AG04450 (cell line): ENCODE measurements at regions not wholly inside any gene's neighbourhood (a gene's known extent, or its start where the extent isn't known, plus 50 kb on each side); places are given as distances from the start of the nearest gene placed in this dataset.

Source experiments
- CTCF ChIA-PET: fragments of 300-600, 350-600 bp; formaldehyde crosslinking; extraction: SDS; loops from one replicate; lab custom pipeline; 2022; ENCODE audit warnings: antibody characterized with exemption, inconsistent platforms; lab: Charles Lee
- POLR2A ChIA-PET: fragments of 350-600 bp; formaldehyde crosslinking; extraction: SDS; loops from one replicate; lab custom pipeline; 2021; ENCODE audit warnings: antibody characterized with exemption, inconsistent platforms; lab: Yijun Ruan, JAX
- DNase-seq: peaks from one replicate; pipeline ENCODE4 v3.0.0-alpha.2; 2011; ENCODE audit warnings: low read depth, low spot score
- H3K27ac ChIP-seq: one replicate; pipeline ENCODE4 v1.5.1; 2012; ENCODE audit warnings: low read depth, low read length, control low read depth
- H3K27me3 ChIP-seq: one replicate; pipeline ENCODE4 v1.6.0; 2012; ENCODE audit warnings: low read length; ENCODE audit not compliant: control insufficient read depth, insufficient read depth
- H3K4me3 ChIP-seq: 2 replicates; pipeline ENCODE4 v1.5.1; 2011; ENCODE audit warnings: mild to moderate bottlenecking, low read depth, low read length, control low read depth
- H3K9me3 ChIP-seq: 2 replicates; pipeline ENCODE4 v1.5.1; 2012; ENCODE audit warnings: low read length; ENCODE audit not compliant: control insufficient read depth, insufficient read depth
- TF ChIP-seq, protein P1 (sequence below): IDR thresholded peaks from 2 replicates; pipeline ENCODE4 v1.5.1; 2011; ENCODE audit warnings: low read depth, low read length, control low read depth, inconsistent platforms

DNA sequence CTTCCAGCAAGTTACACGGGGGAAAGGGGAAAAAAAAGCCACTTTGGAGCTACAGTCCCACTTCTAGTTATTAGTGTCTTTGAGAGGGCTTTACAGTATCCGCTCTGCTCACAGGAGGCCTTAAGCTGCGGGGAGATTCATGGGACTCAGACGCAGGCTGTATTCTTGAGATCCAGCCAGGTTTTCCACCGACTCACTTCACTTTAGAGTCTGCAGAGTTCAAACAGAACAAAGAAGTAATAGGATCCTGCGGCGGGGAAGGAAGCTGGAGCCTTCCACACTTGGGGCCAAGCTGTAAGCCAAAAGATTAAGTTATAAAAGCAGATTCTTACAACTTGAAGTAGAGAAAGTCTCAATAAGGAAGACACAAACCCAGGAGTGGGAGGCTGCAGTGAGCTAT lies 60.2 kb upstream of the FAM174B start:
- ChIA-PET CTCF (interaction anchor here (0.6 to 4.1 kb wide), 11 partner anchors 8 to 625 kb away, joined by 3 to 46 read pairs (median 4); no protein-coding TSS in a partner anchor), POLR2A (no interaction called here)
- no peak for DNase-seq
- TF ChIP-seq, protein P1, sequence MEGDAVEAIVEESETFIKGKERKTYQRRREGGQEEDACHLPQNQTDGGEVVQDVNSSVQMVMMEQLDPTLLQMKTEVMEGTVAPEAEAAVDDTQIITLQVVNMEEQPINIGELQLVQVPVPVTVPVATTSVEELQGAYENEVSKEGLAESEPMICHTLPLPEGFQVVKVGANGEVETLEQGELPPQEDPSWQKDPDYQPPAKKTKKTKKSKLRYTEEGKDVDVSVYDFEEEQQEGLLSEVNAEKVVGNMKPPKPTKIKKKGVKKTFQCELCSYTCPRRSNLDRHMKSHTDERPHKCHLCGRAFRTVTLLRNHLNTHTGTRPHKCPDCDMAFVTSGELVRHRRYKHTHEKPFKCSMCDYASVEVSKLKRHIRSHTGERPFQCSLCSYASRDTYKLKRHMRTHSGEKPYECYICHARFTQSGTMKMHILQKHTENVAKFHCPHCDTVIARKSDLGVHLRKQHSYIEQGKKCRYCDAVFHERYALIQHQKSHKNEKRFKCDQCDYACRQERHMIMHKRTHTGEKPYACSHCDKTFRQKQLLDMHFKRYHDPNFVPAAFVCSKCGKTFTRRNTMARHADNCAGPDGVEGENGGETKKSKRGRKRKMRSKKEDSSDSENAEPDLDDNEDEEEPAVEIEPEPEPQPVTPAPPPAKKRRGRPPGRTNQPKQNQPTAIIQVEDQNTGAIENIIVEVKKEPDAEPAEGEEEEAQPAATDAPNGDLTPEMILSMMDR: no peak
- Histone ChIP-seq H3K27ac (peak overlapping the region; percentile 31), H3K27me3 (no peaks in the 10 kb centered on the region), H3K9me3 (no peaks in the 10 kb centered on the region; the same call in 1 of the 2 replicates), H3K4me3 (no peak overlapping the region)

DNA sequence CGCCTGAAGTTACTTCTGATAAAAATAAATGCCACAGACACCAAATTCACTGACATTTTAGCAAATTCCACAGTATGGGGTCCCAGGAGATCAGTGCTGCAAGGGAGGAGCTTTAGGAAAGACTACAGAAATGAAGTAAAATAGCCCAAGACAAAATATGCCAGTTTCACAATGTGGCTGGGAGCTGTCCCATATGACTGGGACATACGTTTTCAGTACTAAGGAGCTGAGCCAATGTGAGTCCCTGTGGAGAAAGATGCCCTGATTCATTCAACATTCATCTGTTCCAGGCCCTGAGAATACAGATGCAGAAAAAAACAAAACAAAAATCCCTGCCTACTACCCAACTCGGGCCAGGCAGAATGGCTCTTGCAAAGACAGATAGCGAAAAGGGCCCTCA lies 63.4 kb upstream of the FAM174B start:
- no peak for DNase-seq
- CTCF ChIA-PET: interaction anchor here (4.1 kb wide), 1 partner anchor 197 kb away, joined by 46 read pairs; no protein-coding TSS in a partner anchor
- Histone ChIP-seq H3K27me3 (peaks cover 2% of the 10 kb centered on the region), H3K9me3 (no peaks in the 10 kb centered on the region), H3K4me3 (no peak overlapping the region), H3K27ac (no peak overlapping the region)
- TF ChIP-seq, protein P1: no peak
- POLR2A ChIA-PET: no interaction called here

DNA sequence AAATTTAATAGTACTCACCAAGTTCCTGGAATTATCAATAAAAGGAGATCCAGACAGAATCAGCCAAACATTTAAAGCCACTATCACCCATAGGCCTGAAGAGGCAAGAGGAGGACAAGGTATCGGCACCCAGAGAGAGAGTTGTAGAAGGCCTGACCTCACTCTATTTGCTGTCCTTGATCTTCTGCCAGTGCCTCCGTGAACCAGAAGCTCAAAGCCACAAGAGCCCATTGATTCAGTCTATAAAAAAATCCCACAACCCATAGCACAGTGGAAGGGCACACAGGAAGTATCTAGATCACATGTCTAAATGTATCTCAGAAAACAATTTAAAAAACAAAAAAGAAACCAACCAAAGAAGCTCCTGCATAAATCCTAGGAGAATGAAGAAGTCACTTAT lies 68.6 kb upstream of the FAM174B start:
- DNase-seq: no peak
- H3K4me3 ChIP-seq: no peak overlapping the region
- H3K9me3 ChIP-seq: no peaks in the 10 kb centered on the region
- TF ChIP-seq, protein P1: no peak
- peaks cover 2% of the 10 kb centered on the region for H3K27me3 ChIP-seq
- POLR2A ChIA-PET: no interaction called here
- CTCF ChIA-PET: interaction anchor here (1.0 kb wide), 1 partner anchor 8 kb away, joined by 4 read pairs; no protein-coding TSS in a partner anchor
- H3K27ac ChIP-seq: no peak overlapping the region

DNA sequence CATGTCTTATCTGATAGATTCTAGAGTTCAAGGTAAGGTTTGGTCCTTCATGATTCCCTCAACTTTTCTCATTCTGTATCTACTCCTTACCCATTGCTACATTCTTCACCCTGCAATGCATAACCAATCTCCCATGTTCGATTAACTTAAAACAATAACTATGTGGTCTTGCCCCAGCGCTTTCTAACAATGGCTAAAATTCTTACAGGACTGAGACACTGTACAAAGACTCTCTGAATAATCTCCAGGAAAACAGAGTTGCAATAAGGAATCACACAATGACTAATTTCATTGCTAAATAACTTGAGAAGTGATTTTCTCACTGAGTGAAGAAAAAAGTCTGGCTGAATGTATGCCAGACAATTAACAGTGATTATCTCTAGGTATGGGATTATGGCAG lies 69.6 kb upstream of the FAM174B start:
- no peak for DNase-seq
- ChIA-PET POLR2A (no interaction called here), CTCF (interaction anchor here (0.9 kb wide), 1 partner anchor 11 kb away, joined by 3 read pairs; no protein-coding TSS in a partner anchor)
- Histone ChIP-seq H3K27me3 (peaks cover 2% of the 10 kb centered on the region), H3K4me3 (no peak overlapping the region), H3K27ac (no peak overlapping the region), H3K9me3 (no peaks in the 10 kb centered on the region)
- TF ChIP-seq, protein P1: no peak

DNA sequence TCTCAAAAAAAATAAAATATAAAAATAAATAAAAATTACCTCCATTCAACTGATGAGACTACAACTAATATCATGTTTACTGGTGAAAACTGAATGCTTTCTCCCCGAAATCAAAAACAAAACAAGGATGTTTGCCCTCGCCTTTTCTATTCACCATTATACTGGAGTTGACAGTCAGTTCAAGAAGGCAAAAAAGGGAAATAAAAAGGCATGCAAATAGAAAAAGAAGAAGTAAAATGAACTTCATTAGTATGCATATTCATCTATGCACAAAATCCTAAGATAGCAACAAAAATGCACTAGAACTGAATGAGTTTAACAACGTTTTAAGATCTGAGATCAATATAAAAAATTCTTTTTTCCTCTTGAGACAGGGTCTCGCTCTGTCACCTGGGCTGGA lies 72.7 kb upstream of the FAM174B start:
- Histone ChIP-seq H3K27me3 (no peaks in the 10 kb centered on the region), H3K9me3 (no peaks in the 10 kb centered on the region), H3K27ac (no peak overlapping the region), H3K4me3 (no peak overlapping the region)
- POLR2A ChIA-PET: no interaction called here
- TF ChIP-seq, protein P1: no peak
- CTCF ChIA-PET: no interaction called here
- no peak for DNase-seq
